Suprapubic skin (tissue), 4 donors: ENCODE measurements at regions not wholly inside any gene's neighbourhood (a gene's known extent, or its start where the extent isn't known, plus 50 kb on each side); places are given as distances from the start of the nearest gene placed in this dataset.
"Not testable (repeated sequence)": the region's sequence is repeated elsewhere in the genome, so short reads cannot be mapped to it uniquely, and the experiment has no call there.

ENCODE experiments used
- DNase-seq, 2 donors: peaks; one replicate each; pipeline ENCODE4 v3.0.0-alpha.2; 2019; ENCODE audit warnings: low spot score in 2 of 2
- H3K27ac ChIP-seq: fragments of 200-600 bp; sonication (generic); one replicate; pipeline ENCODE4 v1.5.1; 2019
- H3K27me3 ChIP-seq: fragments of 200-600 bp; sonication (generic); one replicate; pipeline ENCODE4 v1.5.1; 2019
- H3K36me3 ChIP-seq: fragments of 200-600 bp; sonication (generic); one replicate; pipeline ENCODE4 v1.5.1; 2019
- H3K4me1 ChIP-seq: fragments of 200-600 bp; sonication (generic); one replicate; pipeline ENCODE4 v1.5.1; 2019
- H3K4me3 ChIP-seq: fragments of 200-600 bp; sonication (generic); one replicate; pipeline ENCODE4 v1.5.1; 2019; ENCODE audit warnings: mild to moderate bottlenecking
- H3K9me3 ChIP-seq: fragments of 200-600 bp; sonication (generic); one replicate; pipeline ENCODE4 v1.5.1; 2019
- EP300 ChIP-seq: sonication (generic); formaldehyde crosslinking; IDR thresholded peaks from one replicate; pipeline ENCODE4 v1.6.1; 2017; ENCODE audit warnings: antibody characterized with exemption
- POLR2A ChIP-seq, 2 donors: fragments of 450-650 bp; IDR thresholded peaks; one replicate each; pipeline ENCODE4 v1.6.1; 2017; ENCODE audit warnings: antibody characterized with exemption in 2 of 2, mild to moderate bottlenecking in 2 of 2, moderate library complexity in 2 of 2
- POLR2AphosphoS5 ChIP-seq, 3 donors: sonication (generic); formaldehyde crosslinking; IDR thresholded peaks; one replicate each; pipeline ENCODE4 v1.6.1; 2017; ENCODE audit warnings: antibody characterized with exemption in 3 of 3
- WGBS: methylation state at CpG from one replicate; pipeline ENCODE4 v1.1.5; 2018; 5-methylcytosine and 5-hydroxymethylcytosine counted together
- TF ChIP-seq, protein P1 (sequence below), 2 donors: fragments of 200-600 bp in 1 of 2; fragments of 450-650 bp in 1 of 2; sonication (generic) in 1 of 2; IDR thresholded peaks; one replicate each; pipeline ENCODE4 v1.5.1; 2016 to 2019; ENCODE audit warnings: antibody characterized with exemption in 2 of 2, mild to moderate bottlenecking in 1 of 2, moderate library complexity in 1 of 2

DNA sequence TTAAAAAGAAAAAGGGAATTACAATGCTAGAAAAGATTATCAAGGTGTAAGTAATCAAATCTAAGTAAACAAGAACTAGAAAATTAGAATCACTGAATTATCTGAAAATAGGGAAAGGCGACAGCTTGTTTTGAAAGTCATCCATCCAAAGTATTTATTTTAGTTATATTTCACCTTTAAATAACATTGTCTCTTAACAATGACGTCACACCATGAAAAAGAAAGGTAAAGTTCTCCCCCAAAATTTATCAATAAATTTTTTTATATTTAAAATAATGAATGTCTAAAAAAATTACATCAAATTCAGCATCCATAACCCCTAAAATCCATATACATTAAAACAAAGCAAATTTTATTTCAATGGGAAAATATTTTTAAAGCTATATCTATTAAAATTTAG lies 223.2 kb downstream of the RERGL start:
- Histone ChIP-seq H3K4me1 (no peaks in the 10 kb centered on the region), H3K36me3 (no peaks in the 10 kb centered on the region), H3K27me3 (no peaks in the 10 kb centered on the region), H3K4me3 (no peak overlapping the region), H3K9me3 (no peaks in the 10 kb centered on the region), H3K27ac (no peak overlapping the region)
- TF ChIP-seq POLR2AphosphoS5 (IDR thresholded peaks at IDR 0.05): no peak
- TF ChIP-seq, protein P1, sequence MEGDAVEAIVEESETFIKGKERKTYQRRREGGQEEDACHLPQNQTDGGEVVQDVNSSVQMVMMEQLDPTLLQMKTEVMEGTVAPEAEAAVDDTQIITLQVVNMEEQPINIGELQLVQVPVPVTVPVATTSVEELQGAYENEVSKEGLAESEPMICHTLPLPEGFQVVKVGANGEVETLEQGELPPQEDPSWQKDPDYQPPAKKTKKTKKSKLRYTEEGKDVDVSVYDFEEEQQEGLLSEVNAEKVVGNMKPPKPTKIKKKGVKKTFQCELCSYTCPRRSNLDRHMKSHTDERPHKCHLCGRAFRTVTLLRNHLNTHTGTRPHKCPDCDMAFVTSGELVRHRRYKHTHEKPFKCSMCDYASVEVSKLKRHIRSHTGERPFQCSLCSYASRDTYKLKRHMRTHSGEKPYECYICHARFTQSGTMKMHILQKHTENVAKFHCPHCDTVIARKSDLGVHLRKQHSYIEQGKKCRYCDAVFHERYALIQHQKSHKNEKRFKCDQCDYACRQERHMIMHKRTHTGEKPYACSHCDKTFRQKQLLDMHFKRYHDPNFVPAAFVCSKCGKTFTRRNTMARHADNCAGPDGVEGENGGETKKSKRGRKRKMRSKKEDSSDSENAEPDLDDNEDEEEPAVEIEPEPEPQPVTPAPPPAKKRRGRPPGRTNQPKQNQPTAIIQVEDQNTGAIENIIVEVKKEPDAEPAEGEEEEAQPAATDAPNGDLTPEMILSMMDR (IDR thresholded peaks at IDR 0.05): no peak
- 80% methylated on average over 2 of the region's 2 CpGs for WGBS
- DNase-seq: no peak

DNA sequence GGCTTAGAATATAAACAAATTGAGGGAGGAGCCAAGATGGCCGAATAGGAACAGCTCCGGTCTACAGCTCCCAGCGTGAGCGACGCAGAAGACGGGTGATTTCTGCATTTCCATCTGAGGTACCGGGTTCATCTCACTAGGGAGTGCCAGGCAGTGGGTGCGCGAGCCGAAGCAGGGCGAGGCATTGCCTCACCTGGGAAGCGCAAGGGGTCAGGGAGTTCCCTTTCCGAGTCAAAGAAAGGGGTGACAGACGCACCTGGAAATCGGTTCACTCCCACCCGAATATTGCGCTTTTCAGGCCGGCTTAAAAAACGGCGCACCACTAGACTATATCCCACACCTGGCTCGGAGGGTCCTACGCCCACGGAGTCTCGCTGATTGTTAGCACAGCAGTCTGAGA lies 234.4 kb downstream of the RERGL start:
- DNase-seq, H3K27ac ChIP-seq, H3K27me3 ChIP-seq, H3K4me1 ChIP-seq, H3K9me3 ChIP-seq, H3K36me3 ChIP-seq, H3K4me3 ChIP-seq: not testable (repeated sequence)
- WGBS: 91% methylated on average over 24 of the region's 24 CpGs

DNA sequence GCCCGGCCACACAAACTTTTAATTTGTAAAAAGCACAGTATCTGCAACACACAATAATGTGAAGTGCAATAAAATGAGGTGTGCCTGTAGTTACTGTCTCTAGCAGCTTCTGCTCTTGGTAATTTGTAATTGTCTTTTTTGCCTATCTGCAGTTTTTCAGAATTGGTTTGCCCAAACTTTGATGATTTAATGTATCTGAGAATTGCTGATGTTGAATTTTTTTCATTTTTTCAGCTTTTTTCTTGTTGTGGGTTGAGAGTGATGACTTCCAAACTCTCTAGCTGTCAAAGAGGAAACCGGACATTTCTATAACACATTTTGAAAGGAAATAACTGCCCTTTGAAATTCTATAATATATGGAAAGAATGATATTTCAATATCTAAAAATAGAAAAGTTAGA lies 236.9 kb downstream of the RERGL start:
- Histone ChIP-seq H3K9me3 (peaks cover 6% of the 10 kb centered on the region), H3K36me3 (no peaks in the 10 kb centered on the region), H3K27me3 (no peaks in the 10 kb centered on the region), H3K27ac (no peak overlapping the region), H3K4me3 (no peak overlapping the region), H3K4me1 (no peaks in the 10 kb centered on the region)
- DNase-seq: no peak
- WGBS: 81% methylated on average over 2 of the region's 2 CpGs
- TF ChIP-seq POLR2AphosphoS5 (IDR thresholded peaks at IDR 0.05) (no peak), EP300 (no peak), POLR2A (IDR thresholded peaks at IDR 0.05) (no peak)
- TF ChIP-seq, protein P1 (IDR thresholded peaks at IDR 0.05): no peak

DNA sequence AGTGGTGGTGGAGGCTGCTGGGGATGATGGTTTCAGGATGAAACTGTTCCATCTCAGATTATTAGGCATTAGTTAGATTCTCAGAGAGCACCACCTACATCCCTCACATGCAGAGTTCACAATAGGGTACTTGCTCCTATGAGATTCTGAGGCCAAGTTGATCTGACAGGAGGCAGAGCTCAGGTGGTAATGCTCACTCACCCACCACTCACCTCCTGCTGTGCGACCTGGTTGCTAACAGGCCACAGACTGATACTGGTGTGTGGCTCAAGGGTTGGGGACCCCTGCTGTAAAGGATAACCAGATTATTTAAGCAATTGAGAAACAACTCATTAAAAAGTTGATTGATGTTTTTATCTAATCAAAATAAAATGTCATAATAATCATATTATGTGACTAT lies 248.5 kb downstream of the RERGL start:
- H3K9me3 ChIP-seq: no peaks in the 10 kb centered on the region
- TF ChIP-seq, protein P1 (IDR thresholded peaks at IDR 0.05): no peak
- no peak for TF ChIP-seq POLR2AphosphoS5 (IDR thresholded peaks at IDR 0.05)
- TF ChIP-seq EP300: no peak
- no peak for TF ChIP-seq POLR2A (IDR thresholded peaks at IDR 0.05)
- no peaks in the 10 kb centered on the region for H3K36me3 ChIP-seq
- no peak for DNase-seq
- H3K27ac ChIP-seq: no peak overlapping the region
- H3K27me3 ChIP-seq: no peaks in the 10 kb centered on the region
- WGBS: 47% methylated on average over 1 of the region's 1 CpG
- no peak overlapping the region for H3K4me3 ChIP-seq
- H3K4me1 ChIP-seq: no peaks in the 10 kb centered on the region

DNA sequence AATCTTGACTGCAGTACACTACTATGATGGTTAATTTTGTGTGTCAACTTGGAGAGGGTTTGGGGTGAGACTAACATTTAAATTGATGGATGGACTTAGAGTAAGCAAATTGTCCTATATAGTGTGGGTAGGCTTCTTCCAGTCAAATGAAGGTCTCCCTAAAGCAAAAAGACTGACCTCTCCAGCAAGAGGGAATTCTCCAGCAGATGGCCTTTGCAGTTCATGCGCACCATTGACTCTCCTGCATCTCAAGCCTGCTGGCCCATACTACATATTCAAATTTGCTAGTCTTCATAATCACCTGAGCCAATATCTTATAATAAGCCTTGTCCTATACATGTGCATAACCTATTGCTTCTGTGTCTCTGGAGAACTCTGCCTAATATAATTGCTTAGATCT lies 260.2 kb downstream of the RERGL start:
- Histone ChIP-seq H3K27me3 (no peaks in the 10 kb centered on the region), H3K27ac (no peak overlapping the region), H3K4me3 (no peak overlapping the region), H3K9me3 (no peaks in the 10 kb centered on the region), H3K36me3 (no peaks in the 10 kb centered on the region), H3K4me1 (no peaks in the 10 kb centered on the region)
- TF ChIP-seq EP300: no peak
- TF ChIP-seq POLR2AphosphoS5 (IDR thresholded peaks at IDR 0.05): no peak
- TF ChIP-seq, protein P1 (IDR thresholded peaks at IDR 0.05): no peak
- no peak for TF ChIP-seq POLR2A (IDR thresholded peaks at IDR 0.05)
- no peak for DNase-seq
- whole genome bisulfite sequencing: 92% methylated on average over 1 of the region's 1 CpG

DNA sequence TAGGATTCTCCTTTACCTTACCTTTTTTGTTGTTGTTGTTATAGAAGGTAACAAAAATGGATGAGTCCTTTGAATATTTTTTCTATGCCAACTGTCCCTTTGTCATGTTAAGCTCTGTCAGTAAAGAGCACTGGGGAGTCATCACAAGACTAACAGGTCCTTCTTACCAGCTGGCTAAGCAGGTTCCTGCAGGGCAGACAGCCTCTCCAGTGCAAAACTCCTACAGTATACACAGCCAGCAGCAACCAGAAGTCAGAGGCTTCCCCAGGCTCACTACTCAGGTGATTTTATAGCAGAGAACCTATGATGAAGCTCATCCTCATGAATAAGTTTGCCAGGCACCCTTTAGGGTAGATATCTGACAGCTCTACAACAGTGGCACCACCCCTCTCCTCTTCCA lies 271.1 kb downstream of the RERGL start:
- Histone ChIP-seq H3K36me3 (no peaks in the 10 kb centered on the region), H3K27ac (no peak overlapping the region), H3K4me3 (no peak overlapping the region), H3K27me3 (no peaks in the 10 kb centered on the region), H3K9me3 (peaks cover 3% of the 10 kb centered on the region), H3K4me1 (no peaks in the 10 kb centered on the region)
- TF ChIP-seq POLR2A (IDR thresholded peaks at IDR 0.05) (no peak), POLR2AphosphoS5 (IDR thresholded peaks at IDR 0.05) (no peak), EP300 (no peak)
- TF ChIP-seq, protein P1 (IDR thresholded peaks at IDR 0.05): no peak
- DNase-seq: no peak
